Smooth muscle cell (in vitro differentiated cells): ENCODE measurements at regions not wholly inside any gene's neighbourhood (a gene's known extent, or its start where the extent isn't known, plus 50 kb on each side); places are given as distances from the start of the nearest gene placed in this dataset.

ENCODE experiments used
- DNase-seq: peaks from one replicate; lab custom pipeline; 2025; ENCODE audit not compliant: unreplicated experiment; lab: John Stamatoyannopoulos, UW
- H2AFZ ChIP-seq: fragments of 200-600 bp; sonication (generic); 2 replicates; pipeline ENCODE4 v1.6.0; 2016; ENCODE audit warnings: antibody characterized with exemption, low read depth, mild to moderate bottlenecking
- H3F3A ChIP-seq: fragments of 200-600 bp; sonication (generic); 2 replicates; pipeline ENCODE4 v1.6.0; 2017; ENCODE audit warnings: antibody characterized with exemption, low read depth
- H3K27ac ChIP-seq: fragments of 200-600 bp; sonication (generic); 2 replicates; pipeline ENCODE4 v1.5.1; 2016; ENCODE audit warnings: low read depth, mild to moderate bottlenecking
- H3K27me3 ChIP-seq: fragments of 200-600 bp; sonication (generic); 2 replicates; pipeline ENCODE4 v1.6.1; 2016; ENCODE audit warnings: low read depth, mild to moderate bottlenecking
- H3K36me3 ChIP-seq: fragments of 200-600 bp; sonication (generic); 2 replicates; pipeline ENCODE4 v1.5.1; 2016; ENCODE audit warnings: low read depth
- H3K4me1 ChIP-seq: fragments of 200-600 bp; sonication (generic); 2 replicates; pipeline ENCODE4 v1.5.1; 2016; ENCODE audit warnings: low read depth
- H3K4me2 ChIP-seq: fragments of 200-600 bp; sonication (generic); 2 replicates; pipeline ENCODE4 v1.6.0; 2016; ENCODE audit warnings: mild to moderate bottlenecking
- H3K4me3 ChIP-seq: fragments of 200-600 bp; sonication (generic); 2 replicates; pipeline ENCODE4 v1.5.1; 2016; ENCODE audit warnings: mild to moderate bottlenecking
- H3K79me2 ChIP-seq: fragments of 200-600 bp; sonication (generic); 2 replicates; pipeline ENCODE4 v1.6.0; 2016; ENCODE audit warnings: low read depth, mild to moderate bottlenecking
- H3K9ac ChIP-seq: fragments of 200-600 bp; sonication (generic); 2 replicates; pipeline ENCODE4 v1.6.0; 2016; ENCODE audit warnings: low read depth
- H3K9me3 ChIP-seq: fragments of 200-600 bp; sonication (generic); replicated peaks from 2 replicates; pipeline ENCODE4 v1.5.1; 2016; ENCODE audit warnings: low read depth
- H4K20me1 ChIP-seq: fragments of 200-600 bp; sonication (generic); 2 replicates; pipeline ENCODE4 v1.6.0; 2016; ENCODE audit warnings: low read depth
- WGBS: methylation state at CpG from one replicate; pipeline ENCODE4 v1.1.7; 2016; ENCODE audit warnings: low lambda C conversion rate; 5-methylcytosine and 5-hydroxymethylcytosine counted together
- TF ChIP-seq, protein P1 (sequence below): fragments of 200-600 bp; sonication (generic); IDR thresholded peaks from 2 replicates; pipeline ENCODE4 v1.5.1; 2017; ENCODE audit warnings: borderline replicate concordance, mild to moderate bottlenecking, antibody characterized with exemption; ENCODE audit not compliant: insufficient read depth, poor library complexity, severe bottlenecking

GRCh38 chr6:150766201-150766997 lies 99.1 kb upstream of the MTHFD1L start:
- H3K27me3 ChIP-seq: peaks cover 7% of the 10 kb centered on the region
- no peak overlapping the region for H3K27ac ChIP-seq
- H3F3A ChIP-seq: no peaks in the 10 kb centered on the region
- no peaks in the 10 kb centered on the region for H3K36me3 ChIP-seq
- H3K4me2 ChIP-seq: no peak overlapping the region
- DNase-seq: no peak
- 87% methylated on average over 7 of the region's 7 CpGs for WGBS
- no peaks in the 10 kb centered on the region for H3K9me3 ChIP-seq
- H3K4me3 ChIP-seq: no peak overlapping the region
- no peak overlapping the region for H3K9ac ChIP-seq
- TF ChIP-seq, protein P1, sequence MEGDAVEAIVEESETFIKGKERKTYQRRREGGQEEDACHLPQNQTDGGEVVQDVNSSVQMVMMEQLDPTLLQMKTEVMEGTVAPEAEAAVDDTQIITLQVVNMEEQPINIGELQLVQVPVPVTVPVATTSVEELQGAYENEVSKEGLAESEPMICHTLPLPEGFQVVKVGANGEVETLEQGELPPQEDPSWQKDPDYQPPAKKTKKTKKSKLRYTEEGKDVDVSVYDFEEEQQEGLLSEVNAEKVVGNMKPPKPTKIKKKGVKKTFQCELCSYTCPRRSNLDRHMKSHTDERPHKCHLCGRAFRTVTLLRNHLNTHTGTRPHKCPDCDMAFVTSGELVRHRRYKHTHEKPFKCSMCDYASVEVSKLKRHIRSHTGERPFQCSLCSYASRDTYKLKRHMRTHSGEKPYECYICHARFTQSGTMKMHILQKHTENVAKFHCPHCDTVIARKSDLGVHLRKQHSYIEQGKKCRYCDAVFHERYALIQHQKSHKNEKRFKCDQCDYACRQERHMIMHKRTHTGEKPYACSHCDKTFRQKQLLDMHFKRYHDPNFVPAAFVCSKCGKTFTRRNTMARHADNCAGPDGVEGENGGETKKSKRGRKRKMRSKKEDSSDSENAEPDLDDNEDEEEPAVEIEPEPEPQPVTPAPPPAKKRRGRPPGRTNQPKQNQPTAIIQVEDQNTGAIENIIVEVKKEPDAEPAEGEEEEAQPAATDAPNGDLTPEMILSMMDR: no peak
- H3K4me1 ChIP-seq: peaks cover 29% of the 10 kb centered on the region
- no peak overlapping the region for H2AFZ ChIP-seq
- no peaks in the 10 kb centered on the region for H3K79me2 ChIP-seq
- H4K20me1 ChIP-seq: no peaks in the 10 kb centered on the region

DNA sequence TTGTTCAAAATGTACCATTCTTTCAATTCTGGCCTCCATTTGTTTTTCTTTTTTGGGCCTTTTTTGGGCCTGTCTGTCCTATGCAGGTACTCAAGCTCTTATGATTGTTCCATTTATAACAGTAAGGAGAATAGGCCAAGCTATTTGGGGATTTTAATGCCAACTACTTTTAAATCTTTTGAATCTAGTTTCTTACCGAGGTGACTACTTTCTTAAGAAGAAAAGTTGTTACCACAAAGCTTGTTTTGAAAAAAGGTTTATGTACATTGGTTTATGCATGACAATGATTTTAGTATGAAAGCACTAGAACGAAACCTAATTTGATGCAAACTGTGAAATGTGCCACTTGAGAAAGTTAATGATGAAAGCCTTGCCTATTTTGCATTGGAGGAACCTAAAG lies 98.3 kb upstream of the MTHFD1L start:
- peak overlapping the region; percentile 6 for H3K4me3 ChIP-seq
- H3K27ac ChIP-seq: no peak overlapping the region
- no peaks in the 10 kb centered on the region for H3K79me2 ChIP-seq
- 94% methylated on average over 2 of the region's 2 CpGs for WGBS
- peaks cover 26% of the 10 kb centered on the region for H3K4me1 ChIP-seq
- TF ChIP-seq, protein P1: no peak
- no peak for DNase-seq
- no peaks in the 10 kb centered on the region for H3F3A ChIP-seq
- H3K27me3 ChIP-seq: peaks cover 7% of the 10 kb centered on the region
- no peak overlapping the region for H3K9ac ChIP-seq
- H3K9me3 ChIP-seq: no peaks in the 10 kb centered on the region
- H3K4me2 ChIP-seq: peak overlapping the region; percentile 58
- no peaks in the 10 kb centered on the region for H4K20me1 ChIP-seq
- peak overlapping the region; percentile 16 for H2AFZ ChIP-seq
- H3K36me3 ChIP-seq: no peaks in the 10 kb centered on the region

DNA sequence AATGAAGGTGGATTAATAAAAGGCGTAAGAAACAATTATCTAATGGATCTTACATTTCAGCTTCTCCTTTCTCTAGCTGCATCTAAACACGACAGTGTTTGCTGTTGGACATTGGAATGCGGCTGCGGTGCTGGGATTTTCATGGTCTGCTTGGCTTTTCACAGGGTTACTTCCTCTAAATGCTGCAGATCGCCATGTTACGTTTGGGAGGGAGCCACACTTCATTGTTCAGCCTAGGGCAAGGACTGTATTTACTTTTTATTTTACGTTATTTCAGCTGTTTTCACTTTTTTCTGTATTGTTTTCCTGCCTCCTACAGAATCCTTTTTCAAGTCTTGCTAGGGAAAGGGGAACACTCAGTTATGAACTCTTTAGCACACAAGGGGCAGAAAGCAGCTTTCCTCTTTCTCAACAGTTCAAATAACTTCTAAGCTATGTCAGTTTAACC lies 97.9 kb upstream of the MTHFD1L start:
- Histone ChIP-seq H3K9ac (no peak overlapping the region), H3K4me2 (peak overlapping the region; percentile 58), H3K27me3 (peaks cover 7% of the 10 kb centered on the region), H3F3A (no peaks in the 10 kb centered on the region), H3K4me3 (peak overlapping the region; percentile 6), H3K9me3 (no peaks in the 10 kb centered on the region), H3K79me2 (no peaks in the 10 kb centered on the region), H4K20me1 (no peaks in the 10 kb centered on the region), H3K36me3 (no peaks in the 10 kb centered on the region), H3K27ac (no peak overlapping the region), H2AFZ (peak overlapping the region; percentile 16), H3K4me1 (peaks cover 26% of the 10 kb centered on the region)
- 43% methylated on average over 7 of the region's 7 CpGs for WGBS
- TF ChIP-seq, protein P1: no peak
- no peak for DNase-seq

- Histone ChIP-seq H3K4me1 (peaks cover 26% of the 10 kb centered on the region), H3K4me3 (no peak overlapping the region), H3K36me3 (no peaks in the 10 kb centered on the region), H3K79me2 (no peaks in the 10 kb centered on the region), H3K27me3 (no peaks in the 10 kb centered on the region), H3K9ac (no peak overlapping the region), H3K4me2 (peak overlapping the region; percentile 12), H3K9me3 (peaks cover 4% of the 10 kb centered on the region), H3F3A (no peaks in the 10 kb centered on the region), H2AFZ (no peak overlapping the region), H3K27ac (no peak overlapping the region), H4K20me1 (no peaks in the 10 kb centered on the region)
- TF ChIP-seq, protein P1: no peak
- 46% methylated on average over 3 of the region's 3 CpGs for WGBS
- peak; percentile 6 for DNase-seq
Observed at GRCh38 chr6:150770637-150771036, 94.9 kb upstream of the MTHFD1L start.
